CD4-positive, alpha-beta T cell (primary cell): ENCODE measurements at regions not wholly inside any gene's neighbourhood (a gene's known extent, or its start where the extent isn't known, plus 50 kb on each side); places are given as distances from the start of the nearest gene placed in this dataset.

Experiments used
- ATAC-seq: fragments of 200-7000 bp; cut with Tn5 transposase; one replicate; pipeline ENCODE4 v1.10.0; 2022; ENCODE audit warnings: mild to moderate bottlenecking; ENCODE audit not compliant: poor library complexity
- CTCF ChIA-PET: fragments of 350-600 bp; sonication (Branson Sonifier 250); formaldehyde crosslinking; loops from one replicate; lab custom pipeline; 2021; ENCODE audit warnings: antibody characterized with exemption, inconsistent platforms; lab: Charles Lee
- POLR2A ChIA-PET: fragments of 350-600 bp; sonication (Branson Sonifier 250); formaldehyde crosslinking; loops from one replicate; lab custom pipeline; 2021; ENCODE audit warnings: antibody characterized with exemption, inconsistent platforms; lab: Charles Lee
- DNase-seq, 14 experiments: peaks; one replicate each; pipeline ENCODE4 v3.0.0-alpha.2; 2013 to 2020; ENCODE audit warnings: mixed read lengths in 2 of 14
- H3K27ac ChIP-seq, 2 donors: one replicate each; pipeline versions ENCODE4 v1.5.1 to v1.7.0; 2013; ENCODE audit warnings: low read length in 2 of 2, low read depth in 1 of 2, mild to moderate bottlenecking in 1 of 2
- H3K27me3 ChIP-seq, 2 experiments: 1 replicate in 1 of 2; 2 replicates in 1 of 2; pipeline versions ENCODE4 v1.6.1 to v1.7.0; 2013; ENCODE audit warnings: low read length in 2 of 2, control low read depth in 1 of 2, mild to moderate bottlenecking in 1 of 2, moderate library complexity in 1 of 2; ENCODE audit not compliant: insufficient read depth in 2 of 2, control insufficient read depth in 1 of 2
- H3K36me3 ChIP-seq: one replicate; pipeline ENCODE4 v1.6.1; 2013; ENCODE audit warnings: low read length, control low read depth; ENCODE audit not compliant: insufficient read depth
- H3K4me1 ChIP-seq: one replicate; pipeline ENCODE4 v1.6.1; 2013; ENCODE audit warnings: low read length, control low read depth; ENCODE audit not compliant: insufficient read depth
- H3K4me3 ChIP-seq: one replicate; pipeline ENCODE4 v1.5.1; 2013; ENCODE audit warnings: mild to moderate bottlenecking, low read length, moderate library complexity
- H3K9me3 ChIP-seq, 2 experiments: 1 replicate in 1 of 2; 2 replicates in 1 of 2; pipeline versions ENCODE4 v1.6.1 to v1.7.0; 2013; ENCODE audit warnings: low read length in 2 of 2, mild to moderate bottlenecking in 2 of 2, control low read depth in 1 of 2, moderate library complexity in 1 of 2; ENCODE audit not compliant: control insufficient read depth in 1 of 2, insufficient read depth in 1 of 2
- H3K27ac Mint-ChIP-seq: one replicate; pipeline ENCODE4 v1.8.0; 2020; ENCODE audit warnings: mixed read lengths
- H3K27me3 Mint-ChIP-seq: one replicate; pipeline ENCODE4 v1.8.0; 2021; ENCODE audit warnings: mixed read lengths
- H3K36me3 Mint-ChIP-seq: one replicate; pipeline ENCODE4 v1.8.0; 2021; ENCODE audit warnings: low read depth, mixed read lengths
- H3K4me1 Mint-ChIP-seq: one replicate; pipeline ENCODE4 v1.8.0; 2021; ENCODE audit warnings: low read depth, mixed read lengths
- H3K4me3 Mint-ChIP-seq: one replicate; pipeline ENCODE4 v1.8.0; 2020; ENCODE audit warnings: mild to moderate bottlenecking, mixed read lengths
- H3K9me3 Mint-ChIP-seq: one replicate; pipeline ENCODE4 v1.8.0; 2020; ENCODE audit warnings: mixed read lengths
- CTCF ChIP-seq: fragments of 200-600 bp; IDR thresholded peaks from one replicate; pipeline ENCODE4 v1.8.0; 2022; ENCODE audit warnings: antibody characterized with exemption, mild to moderate bottlenecking
- intact Hi-C, 2 experiments: fragments of 100-400 bp; cut with DNase I in 1 of 2; cut with micrococcal nuclease in 1 of 2; formaldehyde crosslinking; loops; one replicate each; pipeline versions ENCODE4 v1.15.1 to v1.9.0; 2023 to 2025; cut with DNase I, micrococcal nuclease

DNA sequence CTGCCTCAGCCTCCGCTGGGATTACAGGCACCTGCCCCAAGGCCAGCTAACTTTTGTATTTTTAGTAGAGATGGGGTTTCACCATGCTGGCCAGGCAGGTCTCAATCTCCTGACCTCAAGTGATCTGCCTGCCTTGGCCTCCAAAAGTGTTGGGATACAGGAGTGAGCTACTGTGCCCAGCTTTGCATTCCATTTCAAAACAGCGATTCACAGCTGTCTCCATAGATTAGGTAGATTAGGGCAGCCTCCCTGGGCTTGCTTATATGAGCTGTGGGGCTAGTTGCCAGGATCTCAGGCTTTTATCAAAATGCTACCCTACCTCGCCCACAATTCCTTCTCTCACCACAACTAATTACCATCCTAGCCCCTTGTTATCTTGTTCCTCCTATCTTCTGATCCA lies 176.4 kb upstream of the ZKSCAN2 start:
- Mint-ChIP-seq H3K27me3 (peaks cover 11% of the 10 kb centered on the region), H3K27ac (no peak overlapping the region), H3K36me3 (no peaks in the 10 kb centered on the region), H3K9me3 (no peaks in the 10 kb centered on the region), H3K4me3 (no peak overlapping the region), H3K4me1 (no peaks in the 10 kb centered on the region)
- ChIA-PET POLR2A (no interaction called here), CTCF (no interaction called here)
- Histone ChIP-seq H3K27me3 (no peaks in the 10 kb centered on the region), H3K9me3 (peaks cover 0 to 4% of the 10 kb centered on the region in 2 experiments), H3K4me3 (no peak overlapping the region), H3K4me1 (no peaks in the 10 kb centered on the region), H3K27ac (no peak overlapping the region), H3K36me3 (no peaks in the 10 kb centered on the region)
- intact Hi-C loops = no loop called here
- ATAC-seq (no peak), DNase-seq (no peak)
- TF ChIP-seq CTCF = no peak

DNA sequence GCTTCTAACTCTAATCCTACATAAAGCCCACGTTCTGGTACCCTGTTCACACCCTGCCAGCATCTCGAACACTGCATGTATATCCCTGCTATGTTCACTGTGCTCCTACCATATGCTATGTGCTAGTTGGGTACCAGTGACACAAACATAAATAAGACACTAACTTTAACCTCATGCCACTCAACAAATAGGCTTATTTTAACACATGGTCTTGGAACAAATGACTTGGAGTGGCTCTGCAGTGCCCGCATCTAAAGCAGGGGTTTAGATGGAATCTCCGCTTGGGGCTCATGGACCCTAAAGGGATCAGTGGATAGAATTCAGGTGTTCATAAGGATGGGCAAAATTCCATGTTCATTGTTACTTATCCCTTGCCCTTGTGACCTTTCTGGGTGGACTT lies 175.7 kb upstream of the ZKSCAN2 start:
- Histone ChIP-seq H3K36me3 (no peaks in the 10 kb centered on the region), H3K4me1 (no peaks in the 10 kb centered on the region), H3K27me3 (no peaks in the 10 kb centered on the region), H3K4me3 (no peak overlapping the region), H3K27ac (no peak overlapping the region), H3K9me3 (no peaks in the 10 kb centered on the region)
- Mint-ChIP-seq H3K27ac (no peak overlapping the region), H3K27me3 (peaks cover 9% of the 10 kb centered on the region), H3K36me3 (no peaks in the 10 kb centered on the region), H3K4me3 (no peak overlapping the region), H3K4me1 (no peaks in the 10 kb centered on the region), H3K9me3 (peaks cover 2% of the 10 kb centered on the region)
- DNase-seq = no peak
- ChIA-PET CTCF (no interaction called here), POLR2A (no interaction called here)
- intact Hi-C loops = no loop called here
- no peak for TF ChIP-seq CTCF
- no peak for ATAC-seq

- no peaks in the 10 kb centered on the region for H3K4me1 Mint-ChIP-seq
- H3K4me3 Mint-ChIP-seq = no peak overlapping the region
- Histone ChIP-seq H3K4me3 (no peak overlapping the region), H3K36me3 (no peaks in the 10 kb centered on the region), H3K27ac (no peak overlapping the region), H3K9me3 (peaks cover 0 to 3% of the 10 kb centered on the region in 2 experiments), H3K4me1 (no peaks in the 10 kb centered on the region), H3K27me3 (no peaks in the 10 kb centered on the region)
- TF ChIP-seq CTCF = no peak
- H3K27me3 Mint-ChIP-seq = peaks cover 9% of the 10 kb centered on the region
- ATAC-seq (no peak), DNase-seq (no peak)
- H3K36me3 Mint-ChIP-seq = no peaks in the 10 kb centered on the region
- peaks cover 4% of the 10 kb centered on the region for H3K9me3 Mint-ChIP-seq
- H3K27ac Mint-ChIP-seq = no peak overlapping the region
- CTCF ChIA-PET = no interaction called here
- intact Hi-C loops = no loop called here
- POLR2A ChIA-PET = no interaction called here
Observed at GRCh38 chr16:25431472-25431871, 173.8 kb upstream of the ZKSCAN2 start.
